ENCODE measurements at regions not wholly inside any gene's neighbourhood (a gene's known extent, or its start where the extent isn't known, plus 50 kb on each side); places are given as distances from the start of the nearest gene placed in this dataset.
"Not testable (repeated sequence)": the region's sequence is repeated elsewhere in the genome, so short reads cannot be mapped to it uniquely, and the experiment has no call there.

GRCh38 chr16:76970087-76970744 lies 220.8 kb upstream of the MON1B start:
- in situ Hi-C loops (cut with HindIII; ENCODE audit: low sequenced_read_pairs): no loop called here

GRCh38 chr16:76970745-76971099 lies 220.3 kb upstream of the MON1B start:
- in situ Hi-C loops (cut with HindIII; ENCODE audit: low sequenced_read_pairs): no loop called here

- in situ Hi-C loops (cut with HindIII; ENCODE audit: low sequenced_read_pairs): no loop called here
These were observed 214.9 kb upstream of the MON1B start for GRCh38 chr16:76976101-76976500.

GRCh38 chr16:76976756-76977155 lies 214.2 kb upstream of the MON1B start:
- in situ Hi-C loops (cut with HindIII; ENCODE audit: low sequenced_read_pairs): no loop called here

GRCh38 chr16:76984196-76984595 lies 206.8 kb upstream of the MON1B start:
- in situ Hi-C loops (cut with HindIII; ENCODE audit: low sequenced_read_pairs): no loop called here

- in situ Hi-C loops (cut with HindIII; ENCODE audit: low sequenced_read_pairs): no loop called here
These were observed 205.5 kb upstream of the MON1B start for GRCh38 chr16:76985392-76986045.

GRCh38 chr16:76988526-76988925 lies 202.5 kb upstream of the MON1B start:
- in situ Hi-C loops (cut with HindIII; ENCODE audit: low sequenced_read_pairs): no loop called here

GRCh38 chr16:77002644-77003043 lies 188.3 kb upstream of the MON1B start:
- in situ Hi-C loops (cut with HindIII; ENCODE audit: low sequenced_read_pairs): no loop called here

- in situ Hi-C loops (cut with HindIII; ENCODE audit: low sequenced_read_pairs): loop anchor here (5.0 kb wide), 1 partner anchor 107 kb away; no protein-coding TSS in a partner anchor
These were observed 181.5 kb upstream of the MON1B start for GRCh38 chr16:77009453-77009852.

GRCh38 chr16:77014441-77014840 lies 176.5 kb upstream of the MON1B start:
- in situ Hi-C loops (cut with HindIII; ENCODE audit: low sequenced_read_pairs): no loop called here

GRCh38 chr16:77030600-77030999 lies 160.4 kb upstream of the MON1B start:
- in situ Hi-C loops (cut with HindIII; ENCODE audit: low sequenced_read_pairs): no loop called here

GRCh38 chr16:77033516-77033915 lies 157.5 kb upstream of the MON1B start:
- in situ Hi-C loops (cut with HindIII; ENCODE audit: low sequenced_read_pairs): no loop called here

GRCh38 chr16:77035361-77035760 lies 155.6 kb upstream of the MON1B start:
- in situ Hi-C loops (cut with HindIII; ENCODE audit: low sequenced_read_pairs): no loop called here

GRCh38 chr16:77037696-77038347 lies 153.2 kb upstream of the MON1B start:
- in situ Hi-C loops (cut with HindIII; ENCODE audit: low sequenced_read_pairs): no loop called here

GRCh38 chr16:77041468-77041867 lies 149.5 kb upstream of the MON1B start:
- in situ Hi-C loops (cut with HindIII; ENCODE audit: low sequenced_read_pairs): no loop called here

- in situ Hi-C loops (cut with HindIII; ENCODE audit: low sequenced_read_pairs): no loop called here
These were observed 147.9 kb upstream of the MON1B start for GRCh38 chr16:77043076-77043475.

- in situ Hi-C loops (cut with HindIII; ENCODE audit: low sequenced_read_pairs): no loop called here
These were observed 144.8 kb upstream of the MON1B start for GRCh38 chr16:77046206-77046605.

GRCh38 chr16:77048085-77048484 lies 142.9 kb upstream of the MON1B start:
- in situ Hi-C loops (cut with HindIII; ENCODE audit: low sequenced_read_pairs): no loop called here

GRCh38 chr16:77049577-77049976 lies 141.4 kb upstream of the MON1B start:
- in situ Hi-C loops (cut with HindIII; ENCODE audit: low sequenced_read_pairs): no loop called here

GRCh38 chr16:77056597-77056996 lies 134.4 kb upstream of the MON1B start:
- in situ Hi-C loops (cut with HindIII; ENCODE audit: low sequenced_read_pairs): not testable (repeated sequence)

- in situ Hi-C loops (cut with HindIII; ENCODE audit: low sequenced_read_pairs): no loop called here
These were observed 133.7 kb upstream of the MON1B start for GRCh38 chr16:77057161-77057774.

GRCh38 chr16:77059446-77059845 lies 131.5 kb upstream of the MON1B start:
- in situ Hi-C loops (cut with HindIII; ENCODE audit: low sequenced_read_pairs): no loop called here
